Spleen (tissue), 11 donors: ENCODE measurements at regions not wholly inside any gene's neighbourhood (a gene's known extent, or its start where the extent isn't known, plus 50 kb on each side); places are given as distances from the start of the nearest gene placed in this dataset.

ENCODE experiments used
- DNase-seq: peaks from one replicate; pipeline ENCODE4 v3.0.0-alpha.2; 2020
- H3K27ac ChIP-seq, 8 donors: fragments of 200-600 bp; sonication (generic) in 7 of 8; 1 replicate in 4 of 8; 2 replicates in 4 of 8; pipeline versions ENCODE4 v1.5.0 to v1.8.0; 2016 to 2021; ENCODE audit warnings: inconsistent platforms in 4 of 8, mild to moderate bottlenecking in 4 of 8, moderate library complexity in 1 of 8
- H3K27me3 ChIP-seq, 7 donors: fragments of 200-600 bp; sonication (generic) in 6 of 7; replicated peaks in 1 of 7; 1 replicate in 4 of 7; 2 replicates in 3 of 7; pipeline versions ENCODE4 v1.5.0 to v1.8.0; 2016 to 2021; ENCODE audit warnings: inconsistent platforms in 3 of 7, mild to moderate bottlenecking in 1 of 7
- H3K36me3 ChIP-seq, 6 donors: fragments of 200-600 bp; sonication (generic) in 5 of 6; 1 replicate in 4 of 6; 2 replicates in 2 of 6; pipeline versions ENCODE4 v1.5.0 to v1.8.0; 2016 to 2021; ENCODE audit warnings: inconsistent platforms in 2 of 6
- H3K4me1 ChIP-seq, 6 donors: fragments of 200-600 bp; sonication (generic) in 5 of 6; 1 replicate in 3 of 6; 2 replicates in 3 of 6; pipeline versions ENCODE4 v1.5.0 to v1.8.0; 2016 to 2021; ENCODE audit warnings: inconsistent platforms in 3 of 6
- H3K4me3 ChIP-seq, 8 donors: fragments of 200-600 bp; sonication (generic) in 7 of 8; 1 replicate in 4 of 8; 2 replicates in 4 of 8; pipeline versions ENCODE4 v1.5.0 to v1.8.0; 2016 to 2021; ENCODE audit warnings: inconsistent platforms in 4 of 8, mild to moderate bottlenecking in 4 of 8, moderate library complexity in 2 of 8
- H3K9me3 ChIP-seq, 8 donors: fragments of 200-600 bp; sonication (generic) in 7 of 8; 1 replicate in 4 of 8; 2 replicates in 4 of 8; pipeline versions ENCODE4 v1.5.0 to v1.8.0; 2016 to 2021; ENCODE audit warnings: inconsistent platforms in 4 of 8
- POLR2A ChIP-seq, 3 donors: fragments of 450-650 bp; IDR thresholded peaks; one replicate each; pipeline ENCODE4 v1.5.1; 2017; ENCODE audit warnings: antibody characterized with exemption in 3 of 3, mild to moderate bottlenecking in 1 of 3
- POLR2AphosphoS5 ChIP-seq, 3 donors: sonication (generic); formaldehyde crosslinking; IDR thresholded peaks; one replicate each; pipeline ENCODE4 v1.5.1; 2017; ENCODE audit warnings: antibody characterized with exemption in 3 of 3
- WGBS, 5 donors: extraction: QIAGEN DNeasy Blood & Tissue Kit in 3 of 5; methylation state at CpG; one replicate each; pipeline versions ENCODE4 v1.1.5 to v1.1.7; 2013 to 2018; 5-methylcytosine and 5-hydroxymethylcytosine counted together
- intact Hi-C: fragments of 100-400 bp; cut with DNase I; formaldehyde crosslinking; loops from one replicate; pipeline ENCODE4 v1.15.0; 2023; ENCODE audit warnings: low total_unique reads
- TF ChIP-seq, protein P1 (sequence below), 11 experiments: fragments of 200-600 bp in 7 of 11; fragments of 450-650 bp in 4 of 11; sonication (generic) in 4 of 11; IDR thresholded peaks in 8 of 11; conservative IDR thresholded peaks in 3 of 11; 1 replicate in 7 of 11; 2 replicates in 4 of 11; pipeline versions ENCODE4 v1.4.0 to v1.8.0; 2016 to 2021; ENCODE audit warnings: antibody characterized with exemption in 11 of 11, inconsistent platforms in 4 of 11, mild to moderate bottlenecking in 1 of 11
- donor health status: healthy with polysubstance abuse.
- donor health status: DM: no; HTN: no; CAD: no; lungs with moderate emphysema.
- donor health status: DM: no; HTN: no; CAD: no.
- donor health status: Bipolar disorder and iron deficiency.
- donor health status: healthy.
- donor health status: DM: no; HTN: no; CAD: no.
- donor health status: DM: yes; HTN: yes; CAD: no.

DNA sequence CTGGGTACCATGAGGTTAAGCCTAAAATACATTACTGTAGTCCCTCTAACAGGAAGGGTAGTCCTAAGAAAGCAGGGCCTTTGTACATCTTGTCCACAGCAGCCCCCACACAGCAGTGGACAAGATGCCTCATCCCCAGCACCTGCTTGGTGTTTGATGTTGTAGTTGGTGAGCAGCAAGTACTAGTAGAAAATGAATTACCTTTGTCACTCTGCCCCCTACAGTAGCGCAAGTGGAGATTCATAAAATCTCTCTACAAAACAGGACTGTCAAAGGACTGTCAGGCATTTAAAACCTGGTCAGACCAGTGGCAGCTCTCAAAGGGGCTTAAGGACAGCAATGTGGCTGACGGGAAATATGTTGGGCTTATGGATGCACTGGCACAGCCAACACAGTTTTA is 122.5 kb downstream of the TMEM174 start:
- intact Hi-C loops, result loop anchor here (10.0 kb wide), 1 partner anchor 159 kb away; no protein-coding TSS in a partner anchor

DNA sequence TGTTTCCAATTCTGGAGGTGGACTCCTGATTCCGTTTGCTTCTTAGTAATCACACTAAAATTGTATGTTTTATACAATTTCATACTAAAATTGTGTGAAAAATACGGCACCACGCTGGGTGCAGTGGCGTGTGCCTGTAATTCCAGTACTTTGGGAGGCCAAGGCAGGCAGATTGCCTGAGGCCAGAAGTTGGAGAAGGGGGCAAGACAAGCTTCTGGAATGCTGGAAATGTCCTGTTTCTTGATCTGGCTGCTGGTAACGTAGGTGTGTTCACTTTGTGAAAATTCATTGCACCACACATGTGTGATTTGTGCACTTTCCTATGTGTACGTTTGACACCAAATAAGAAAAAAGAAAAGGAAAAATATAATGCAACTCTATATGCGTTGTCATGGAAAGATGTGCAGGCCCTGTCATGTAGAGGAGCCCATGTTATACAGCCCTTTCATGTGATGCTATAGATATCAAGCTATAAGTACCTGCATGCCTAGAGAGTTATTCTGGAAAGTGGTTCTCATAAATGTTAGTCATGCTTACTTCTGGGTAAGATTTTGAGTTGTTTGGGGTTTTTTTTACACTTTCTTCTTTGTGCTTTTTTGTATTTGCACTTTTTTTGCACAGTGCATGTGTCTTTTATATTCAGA is 119.9 kb downstream of the TMEM174 start:
- no peaks in the 10 kb centered on the region for H3K36me3 ChIP-seq
- H3K27me3 ChIP-seq, result peaks cover 2 to 95% (median 45%) of the 10 kb centered on the region in 7 donors
- intact Hi-C loops, result loop anchor here (10.0 kb wide), 1 partner anchor 162 kb away; no protein-coding TSS in a partner anchor
- peaks cover 0 to 3% (median under 1%) of the 10 kb centered on the region in 6 donors for H3K4me1 ChIP-seq
- no peak overlapping the region for H3K4me3 ChIP-seq
- no peak overlapping the region for H3K27ac ChIP-seq
- DNase-seq, result no peak
- 55 to 74% (median 69%) methylated on average over 7 of the region's 7 CpGs for WGBS, 5 donors
- TF ChIP-seq, protein P1, sequence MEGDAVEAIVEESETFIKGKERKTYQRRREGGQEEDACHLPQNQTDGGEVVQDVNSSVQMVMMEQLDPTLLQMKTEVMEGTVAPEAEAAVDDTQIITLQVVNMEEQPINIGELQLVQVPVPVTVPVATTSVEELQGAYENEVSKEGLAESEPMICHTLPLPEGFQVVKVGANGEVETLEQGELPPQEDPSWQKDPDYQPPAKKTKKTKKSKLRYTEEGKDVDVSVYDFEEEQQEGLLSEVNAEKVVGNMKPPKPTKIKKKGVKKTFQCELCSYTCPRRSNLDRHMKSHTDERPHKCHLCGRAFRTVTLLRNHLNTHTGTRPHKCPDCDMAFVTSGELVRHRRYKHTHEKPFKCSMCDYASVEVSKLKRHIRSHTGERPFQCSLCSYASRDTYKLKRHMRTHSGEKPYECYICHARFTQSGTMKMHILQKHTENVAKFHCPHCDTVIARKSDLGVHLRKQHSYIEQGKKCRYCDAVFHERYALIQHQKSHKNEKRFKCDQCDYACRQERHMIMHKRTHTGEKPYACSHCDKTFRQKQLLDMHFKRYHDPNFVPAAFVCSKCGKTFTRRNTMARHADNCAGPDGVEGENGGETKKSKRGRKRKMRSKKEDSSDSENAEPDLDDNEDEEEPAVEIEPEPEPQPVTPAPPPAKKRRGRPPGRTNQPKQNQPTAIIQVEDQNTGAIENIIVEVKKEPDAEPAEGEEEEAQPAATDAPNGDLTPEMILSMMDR (IDR thresholded peaks at IDR 0.05 in 8 of 11, conservative IDR thresholded peaks at IDR 0.05 in 3 of 11), result no peak
- TF ChIP-seq POLR2A (IDR thresholded peaks at IDR 0.05), result no peak
- TF ChIP-seq POLR2AphosphoS5 (IDR thresholded peaks at IDR 0.05), result no peak
- no peaks in the 10 kb centered on the region for H3K9me3 ChIP-seq

More for the DNA sequence above, 122.5 kb downstream of the TMEM174 start:
- peaks cover 14 to 100% (median 68%) of the 10 kb centered on the region in 7 donors for H3K27me3 ChIP-seq
- H3K36me3 ChIP-seq, result no peaks in the 10 kb centered on the region
- no peaks in the 10 kb centered on the region for H3K9me3 ChIP-seq
- TF ChIP-seq POLR2AphosphoS5 (IDR thresholded peaks at IDR 0.05), result no peak
- TF ChIP-seq POLR2A (IDR thresholded peaks at IDR 0.05), result no peak
- TF ChIP-seq, protein P1 (IDR thresholded peaks at IDR 0.05 in 8 of 11, conservative IDR thresholded peaks at IDR 0.05 in 3 of 11), result no peak
- peaks cover 10 to 28% (median 23%) of the 10 kb centered on the region in 6 donors for H3K4me1 ChIP-seq
- no peak overlapping the region for H3K27ac ChIP-seq
- WGBS, 5 donors, result 44 to 65% (median 52%) methylated on average over 2 of the region's 2 CpGs
- no peak for DNase-seq
- H3K4me3 ChIP-seq, result no peak overlapping the region

DNA sequence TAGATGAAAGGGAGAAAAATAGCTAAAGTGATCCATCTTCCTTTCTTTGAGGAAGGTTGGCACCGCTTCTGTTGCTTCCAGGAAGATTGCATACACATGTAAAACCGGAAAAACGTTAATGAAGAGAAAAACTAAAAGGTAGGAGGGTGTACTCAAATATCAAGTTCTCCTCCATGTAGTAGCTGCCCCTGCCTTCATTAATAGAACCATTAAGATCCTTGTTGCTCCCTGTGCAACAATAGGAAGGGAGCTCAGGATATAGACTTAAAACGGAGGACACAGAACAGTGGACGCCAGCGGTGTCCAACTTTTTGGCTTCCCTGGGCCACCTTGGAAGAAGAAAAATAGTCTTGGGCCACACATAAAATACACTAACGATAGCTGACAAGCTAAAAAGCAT is 118.9 kb downstream of the TMEM174 start:
- intact Hi-C loops, result loop anchor here (10.0 kb wide), 1 partner anchor 163 kb away; no protein-coding TSS in a partner anchor
- Histone ChIP-seq H3K36me3 (no peaks in the 10 kb centered on the region), H3K4me3 (no peak overlapping the region), H3K4me1 (no peaks in the 10 kb centered on the region), H3K27ac (no peak overlapping the region), H3K27me3 (peaks cover 0 to 84% (median 34%) of the 10 kb centered on the region in 7 donors), H3K9me3 (peaks cover 0 to 9% (median 7%) of the 10 kb centered on the region in 8 donors)
- DNase-seq, result no peak
- TF ChIP-seq POLR2A (IDR thresholded peaks at IDR 0.05) (no peak), POLR2AphosphoS5 (IDR thresholded peaks at IDR 0.05) (no peak)
- 66 to 87% (median 83%) methylated on average over 7 of the region's 7 CpGs for WGBS, 5 donors

DNA sequence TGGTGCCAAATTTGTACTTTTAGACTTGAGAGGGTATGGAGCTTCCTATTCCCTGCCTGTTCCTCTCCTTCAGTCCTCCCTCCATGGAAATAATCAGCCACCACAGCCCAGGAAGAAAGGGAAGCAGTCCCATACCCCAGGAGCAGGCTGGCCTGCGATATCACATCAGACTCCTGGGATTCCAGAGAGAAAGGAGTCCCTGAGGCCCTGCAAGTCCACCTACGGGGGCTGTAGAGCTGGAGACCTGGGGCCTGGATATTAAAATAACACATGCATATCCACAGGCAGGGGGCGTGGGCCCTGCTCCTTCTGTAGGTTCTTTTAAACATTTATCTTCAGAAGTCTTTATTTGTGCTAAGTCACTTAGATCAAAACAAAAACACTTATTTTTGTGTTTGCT is 117.2 kb downstream of the TMEM174 start:
- no peak for DNase-seq
- Histone ChIP-seq H3K27me3 (peaks cover 0 to 68% (median 21%) of the 10 kb centered on the region in 7 donors), H3K36me3 (no peaks in the 10 kb centered on the region), H3K4me1 (no peaks in the 10 kb centered on the region), H3K9me3 (peaks cover 0 to 10% (median 7%) of the 10 kb centered on the region in 8 donors), H3K27ac (no peak overlapping the region), H3K4me3 (no peak overlapping the region)
- TF ChIP-seq POLR2A (IDR thresholded peaks at IDR 0.05), result no peak
- no peak for TF ChIP-seq POLR2AphosphoS5 (IDR thresholded peaks at IDR 0.05)
- TF ChIP-seq, protein P1 (IDR thresholded peaks at IDR 0.05 in 8 of 11, conservative IDR thresholded peaks at IDR 0.05 in 3 of 11), result no peak
- intact Hi-C loops, result loop anchor here (10.0 kb wide), 1 partner anchor 165 kb away; no protein-coding TSS in a partner anchor
- 52 to 77% (median 64%) methylated on average over 3 of the region's 3 CpGs for WGBS, 5 donors
